CD14-positive monocyte (primary cell): ENCODE measurements at regions not wholly inside any gene's neighbourhood (a gene's known extent, or its start where the extent isn't known, plus 50 kb on each side); places are given as distances from the start of the nearest gene placed in this dataset.

Experiments
- DNase-seq, 3 donors: peaks; one replicate each; pipeline ENCODE4 v3.0.0-alpha.2; 2011 to 2022
- H2AFZ ChIP-seq: 2 replicates; pipeline ENCODE4 v1.6.0; 2012; ENCODE audit warnings: mild to moderate bottlenecking, low read depth, low read length, inconsistent platforms; ENCODE audit not compliant: insufficient read depth, poor library complexity, severe bottlenecking
- H3K27ac ChIP-seq, 2 donors: 1 replicate in 1 of 2; 2 replicates in 1 of 2; pipeline ENCODE4 v1.5.1; 2012 to 2013; ENCODE audit warnings: low read length in 2 of 2, control low read depth in 1 of 2, inconsistent platforms in 1 of 2, low read depth in 1 of 2, mild to moderate bottlenecking in 1 of 2
- H3K27me3 ChIP-seq, 2 donors: one replicate each; pipeline versions ENCODE4 v1.6.0 to v1.6.1; 2011 to 2013; ENCODE audit warnings: low read length in 2 of 2; ENCODE audit not compliant: control insufficient read depth in 2 of 2, insufficient read depth in 2 of 2
- H3K36me3 ChIP-seq, 2 donors: replicated peaks in 1 of 2; 1 replicate in 1 of 2; 2 replicates in 1 of 2; pipeline versions ENCODE4 v1.5.1 to v1.6.1; 2012 to 2013; ENCODE audit warnings: low read length in 2 of 2, control low read depth in 1 of 2, inconsistent platforms in 1 of 2, mild to moderate bottlenecking in 1 of 2; ENCODE audit not compliant: insufficient read depth in 2 of 2, control insufficient read depth in 1 of 2
- H3K4me1 ChIP-seq, 2 donors: 1 replicate in 1 of 2; 2 replicates in 1 of 2; pipeline versions ENCODE4 v1.5.1 to v1.6.1; 2012 to 2013; ENCODE audit warnings: low read length in 2 of 2, control low read depth in 1 of 2, inconsistent platforms in 1 of 2, mild to moderate bottlenecking in 1 of 2, moderate library complexity in 1 of 2; ENCODE audit not compliant: insufficient read depth in 2 of 2, control insufficient read depth in 1 of 2
- H3K4me2 ChIP-seq: replicated peaks from 2 replicates; pipeline ENCODE3; 2012; ENCODE audit warnings: low read length, moderate library complexity, mild to moderate bottlenecking; ENCODE audit not compliant: poor library complexity, severe bottlenecking; ENCODE audit errors: extremely low read depth
- H3K4me3 ChIP-seq, 3 experiments: fragments of 200-600 bp in 1 of 3; sonication (generic) in 1 of 3; replicated peaks in 1 of 3; 1 replicate in 2 of 3; 2 replicates in 1 of 3; pipeline ENCODE4 v1.5.1; 2011 to 2013; ENCODE audit warnings: low read length in 3 of 3, mild to moderate bottlenecking in 3 of 3, control low read depth in 2 of 3, low read depth in 2 of 3, inconsistent platforms in 1 of 3, moderate library complexity in 1 of 3
- H3K79me2 ChIP-seq: 2 replicates; pipeline ENCODE4 v1.6.0; 2012; ENCODE audit warnings: mild to moderate bottlenecking, control low read depth, inconsistent platforms, low read length, moderate library complexity; ENCODE audit not compliant: insufficient read depth
- H3K9ac ChIP-seq: 2 replicates; pipeline ENCODE4 v1.6.0; 2017; ENCODE audit warnings: low read length, mild to moderate bottlenecking; ENCODE audit not compliant: insufficient read depth, poor library complexity, severe bottlenecking
- H3K9me3 ChIP-seq, 2 donors: replicated peaks in 1 of 2; 1 replicate in 1 of 2; 2 replicates in 1 of 2; pipeline versions ENCODE4 v1.5.1 to v1.6.1; 2012 to 2013; ENCODE audit warnings: low read length in 2 of 2, control low read depth in 1 of 2; ENCODE audit not compliant: control insufficient read depth in 1 of 2, insufficient read depth in 1 of 2
- H4K20me1 ChIP-seq: 2 replicates; pipeline ENCODE4 v1.6.0; 2012; ENCODE audit warnings: mild to moderate bottlenecking, low read length, control low read depth, moderate library complexity; ENCODE audit not compliant: insufficient read depth
- H3K27ac Mint-ChIP-seq, 7 donors: one replicate each; pipeline ENCODE4 v1.8.0; 2020; ENCODE audit warnings: mild to moderate bottlenecking in 7 of 7, mixed read lengths in 7 of 7, moderate library complexity in 6 of 7, inconsistent platforms in 2 of 7
- H3K27me3 Mint-ChIP-seq, 3 donors: one replicate each; pipeline ENCODE4 v1.8.0; 2021 to 2022; ENCODE audit warnings: low read depth in 3 of 3, mild to moderate bottlenecking in 3 of 3, mixed read lengths in 3 of 3, moderate library complexity in 3 of 3, inconsistent platforms in 1 of 3
- H3K36me3 Mint-ChIP-seq, 2 donors: one replicate each; pipeline ENCODE4 v1.8.0; 2020; ENCODE audit warnings: mixed read lengths in 2 of 2, inconsistent platforms in 1 of 2, mild to moderate bottlenecking in 1 of 2
- H3K4me1 Mint-ChIP-seq: one replicate; pipeline ENCODE4 v1.8.0; 2020; ENCODE audit warnings: mild to moderate bottlenecking, mixed read lengths
- H3K4me3 Mint-ChIP-seq, 2 donors: one replicate each; pipeline ENCODE4 v1.8.0; 2020; ENCODE audit warnings: mild to moderate bottlenecking in 2 of 2, mixed read lengths in 2 of 2, moderate library complexity in 1 of 2
- H3K9me3 Mint-ChIP-seq, 7 donors: one replicate each; pipeline ENCODE4 v1.8.0; 2020 to 2022; ENCODE audit warnings: mixed read lengths in 7 of 7, mild to moderate bottlenecking in 6 of 7, moderate library complexity in 6 of 7, inconsistent platforms in 2 of 7
- CTCF ChIP-seq: fragments of 200-600 bp; IDR thresholded peaks from one replicate; pipeline ENCODE4 v1.8.0; 2022; ENCODE audit warnings: antibody characterized with exemption, mild to moderate bottlenecking
- WGBS: methylation state at CpG from one replicate; pipeline ENCODE4 v1.1.5; 2013; ENCODE audit warnings: missing lambda C conversion rate; ENCODE audit not compliant: insufficient coverage; 5-methylcytosine and 5-hydroxymethylcytosine counted together
- intact Hi-C, 2 donors: fragments of 100-400 bp; cut with micrococcal nuclease; formaldehyde crosslinking; loops; one replicate each; pipeline versions ENCODE4 v1.15.0 to v1.15.1; 2023

GRCh38 chr1:37169743-37170275, 135.5 kb upstream of the GRIK3 start:
- intact Hi-C loops: no loop called here
- H3K27ac Mint-ChIP-seq: no peak overlapping the region
- H3K4me3 ChIP-seq: no peak overlapping the region
- H3K9ac ChIP-seq: no peak overlapping the region
- no peak overlapping the region for H3K27ac ChIP-seq
- H3K27me3 Mint-ChIP-seq: peaks cover 5 to 7% (median 7%) of the 10 kb centered on the region in 3 donors
- peaks cover 0 to 5% (median 1%) of the 10 kb centered on the region in 7 donors for H3K9me3 Mint-ChIP-seq
- no peak for TF ChIP-seq CTCF
- H3K36me3 Mint-ChIP-seq: no peaks in the 10 kb centered on the region
- no peaks in the 10 kb centered on the region for H3K27me3 ChIP-seq
- no peaks in the 10 kb centered on the region for H3K9me3 ChIP-seq
- no peak overlapping the region for H3K4me2 ChIP-seq
- H4K20me1 ChIP-seq: no peaks in the 10 kb centered on the region
- H3K36me3 ChIP-seq: no peaks in the 10 kb centered on the region
- no peak for DNase-seq
- no peak overlapping the region for H2AFZ ChIP-seq
- H3K79me2 ChIP-seq: no peaks in the 10 kb centered on the region
- WGBS: 79% methylated on average over 6 of the region's 8 CpGs
- H3K4me1 ChIP-seq: no peaks in the 10 kb centered on the region
- H3K4me1 Mint-ChIP-seq: no peaks in the 10 kb centered on the region
- H3K4me3 Mint-ChIP-seq: no peak overlapping the region

- H4K20me1 ChIP-seq: no peaks in the 10 kb centered on the region
- Mint-ChIP-seq H3K4me1 (no peaks in the 10 kb centered on the region), H3K36me3 (no peaks in the 10 kb centered on the region), H3K4me3 (no peak overlapping the region), H3K27ac (no peak overlapping the region), H3K9me3 (peaks cover 0 to 4% (median 0%) of the 10 kb centered on the region in 7 donors), H3K27me3 (peaks cover 5 to 14% (median 9%) of the 10 kb centered on the region in 3 donors)
- WGBS: 86% methylated on average over 5 of the region's 8 CpGs
- H3K27me3 ChIP-seq: no peaks in the 10 kb centered on the region
- H3K79me2 ChIP-seq: no peaks in the 10 kb centered on the region
- no peak overlapping the region for H3K9ac ChIP-seq
- no peak overlapping the region for H3K4me3 ChIP-seq
- H3K27ac ChIP-seq: no peak overlapping the region
- no peak for TF ChIP-seq CTCF
- DNase-seq: no peak
- no peaks in the 10 kb centered on the region for H3K4me1 ChIP-seq
- intact Hi-C loops: no loop called here
- no peaks in the 10 kb centered on the region for H3K9me3 ChIP-seq
- H2AFZ ChIP-seq: no peak overlapping the region
- no peaks in the 10 kb centered on the region for H3K36me3 ChIP-seq
- H3K4me2 ChIP-seq: no peak overlapping the region
Measured at GRCh38 chr1:37171691-37172090, 137.4 kb upstream of the GRIK3 start.
